ENCODE measurements at regions not wholly inside any gene's neighbourhood (a gene's known extent, or its start where the extent isn't known, plus 50 kb on each side); places are given as distances from the start of the nearest gene placed in this dataset.

- Histone ChIP-seq H3K36me3 (ENCODE audit: control insufficient read depth, insufficient read depth, low read length) (no peaks in the 10 kb centered on the region), H3K27me3 (ENCODE audit: control insufficient read depth, insufficient read depth, low read length) (peaks cover 7% of the 10 kb centered on the region), H3K4me1 (ENCODE audit: control insufficient read depth, insufficient read depth, low read length) (no peaks in the 10 kb centered on the region), H3K27ac (ENCODE audit: low read length) (no peak overlapping the region), H3K9me3 (ENCODE audit: control insufficient read depth, insufficient read depth, low read depth, low read length) (no peaks in the 10 kb centered on the region), H3K4me3 (ENCODE audit: low read depth in 2 of 2, low read length in 2 of 2) (no peak overlapping the region)
- in situ Hi-C loops (cut with HindIII; ENCODE audit: low pct_unique_long_range_greater_than_20kb, low sequenced_read_pairs) (no loop called here), intact Hi-C loops (cut with micrococcal nuclease; ENCODE audit: unreplicated experiment) (no loop called here)
- no peak for DNase-seq (ENCODE audit: low read depth, low spot score)
- BruUV-seq (replicated peaks): no TSS peak
- CTCF ChIA-PET: no interaction called here
- TF ChIP-seq POLR2AphosphoS5 (IDR thresholded peaks at IDR 0.05; ENCODE audit: low read depth, low read length) (no peak), SIN3A (IDR thresholded peaks at IDR 0.05; ENCODE audit: borderline replicate concordance, insufficient read depth, low read depth, low read length) (no peak), TCF7L2 (IDR thresholded peaks at IDR 0.05; ENCODE audit: low read depth, low read length) (no peak), REST (IDR thresholded peaks at IDR 0.05; ENCODE audit: insufficient read depth in 1 of 2, low read depth in 2 of 2, low read length in 1 of 2) (no peak), CTCF (IDR thresholded peaks at IDR 0.05) (no peak)
- no peak for ATAC-seq
- POLR2A ChIA-PET: no interaction called here
Observed at GRCh38 chr11:19447150-19447566, 206.4 kb upstream of the E2F8 start.

GRCh38 chr11:19445771-19446170 is 205.0 kb upstream of the E2F8 start:
- CTCF ChIA-PET: no interaction called here
- H3K9me3 ChIP-seq (ENCODE audit: control insufficient read depth, insufficient read depth, low read depth, low read length): no peaks in the 10 kb centered on the region
- H3K27ac ChIP-seq (ENCODE audit: low read length): no peak overlapping the region
- ATAC-seq: no peak
- no TSS peak for BruUV-seq (replicated peaks)
- H3K4me1 ChIP-seq (ENCODE audit: control insufficient read depth, insufficient read depth, low read length): no peaks in the 10 kb centered on the region
- no peak for DNase-seq (ENCODE audit: low read depth, low spot score)
- intact Hi-C loops (cut with micrococcal nuclease; ENCODE audit: unreplicated experiment) (no loop called here), in situ Hi-C loops (cut with HindIII; ENCODE audit: low pct_unique_long_range_greater_than_20kb, low sequenced_read_pairs) (no loop called here)
- TF ChIP-seq CTCF (IDR thresholded peaks at IDR 0.05) (no peak), POLR2AphosphoS5 (IDR thresholded peaks at IDR 0.05; ENCODE audit: low read depth, low read length) (no peak), SIN3A (IDR thresholded peaks at IDR 0.05; ENCODE audit: borderline replicate concordance, insufficient read depth, low read depth, low read length) (no peak), REST (IDR thresholded peaks at IDR 0.05; ENCODE audit: insufficient read depth in 1 of 2, low read depth in 2 of 2, low read length in 1 of 2) (no peak), TCF7L2 (IDR thresholded peaks at IDR 0.05; ENCODE audit: low read depth, low read length) (no peak)
- POLR2A ChIA-PET: no interaction called here
- H3K4me3 ChIP-seq (ENCODE audit: low read depth in 2 of 2, low read length in 2 of 2): no peak overlapping the region
- H3K27me3 ChIP-seq (ENCODE audit: control insufficient read depth, insufficient read depth, low read length): no peaks in the 10 kb centered on the region; the same call in none of the 2 replicates
- H3K36me3 ChIP-seq (ENCODE audit: control insufficient read depth, insufficient read depth, low read length): no peaks in the 10 kb centered on the region
